Keratinocyte (primary cell): ENCODE measurements at regions not wholly inside any gene's neighbourhood (a gene's known extent, or its start where the extent isn't known, plus 50 kb on each side); places are given as distances from the start of the nearest gene placed in this dataset.

Experiments used
- CTCF ChIP-seq, 3 experiments: IDR thresholded peaks in 1 of 3; conservative IDR thresholded peaks in 1 of 3; optimal IDR thresholded peaks in 1 of 3; 2 replicates in 2 of 3; 3 replicates in 1 of 3; pipeline versions ENCODE3 to v1.5.1; 2011; ENCODE audit warnings: low read length in 3 of 3, mild to moderate bottlenecking in 3 of 3, moderate library complexity in 2 of 3, control low read depth in 1 of 3, inconsistent platforms in 1 of 3; ENCODE audit not compliant: insufficient read depth in 2 of 3; ENCODE audit errors: extremely low read depth in 1 of 3
- EZH2 ChIP-seq: IDR thresholded peaks from one replicate; pipeline ENCODE4 v1.6.1; 2012; ENCODE audit warnings: inconsistent platforms, mild to moderate bottlenecking, low read length, moderate library complexity

DNA sequence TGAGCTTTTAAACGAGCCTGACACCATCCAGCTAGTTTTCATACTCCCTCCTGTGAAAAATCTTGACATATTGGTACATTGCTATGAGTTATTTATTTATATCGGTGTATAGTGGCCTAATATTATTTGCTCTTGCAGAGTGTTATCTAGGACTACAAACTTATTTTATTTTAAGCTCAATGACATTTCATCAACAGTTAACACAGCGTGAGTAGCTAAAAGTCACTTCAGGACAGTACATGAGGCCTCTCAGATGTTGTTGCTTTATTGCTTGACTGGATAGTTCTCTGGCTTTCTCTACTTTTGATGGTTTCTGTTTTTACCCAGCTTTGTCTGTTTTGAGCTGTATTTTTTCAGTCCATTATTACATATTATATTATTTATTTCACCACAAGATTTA lies 172.9 kb upstream of the KLF7 start:
- no peak for TF ChIP-seq CTCF (optimal IDR thresholded peaks at IDR 0.05 in 1 of 3, IDR thresholded peaks at IDR 0.05 in 1 of 3, conservative IDR thresholded peaks at IDR 0.05 in 1 of 3; ENCODE audit: extremely low read depth in 1 of 3, insufficient read depth in 2 of 3, low read length in 3 of 3)
- no peak for TF ChIP-seq EZH2
